ENCODE measurements at regions not wholly inside any gene's neighbourhood (a gene's known extent, or its start where the extent isn't known, plus 50 kb on each side); places are given as distances from the start of the nearest gene placed in this dataset.

- Histone ChIP-seq H3K27me3 (ENCODE audit: insufficient read depth, low read length) (no peaks in the 10 kb centered on the region), H3K9me2 (ENCODE audit: low read depth, low read length) (no peaks in the 10 kb centered on the region), H3K4me3 (ENCODE audit: low read depth, low read length, poor library complexity, severe bottlenecking) (no peak overlapping the region), H3K4me1 (ENCODE audit: insufficient read depth, low read length, severe bottlenecking) (no peaks in the 10 kb centered on the region), H3K79me2 (ENCODE audit: insufficient read depth, low read length) (no peaks in the 10 kb centered on the region), H2AFZ (ENCODE audit: low read length) (no peak overlapping the region), H3K9me3 (ENCODE audit: low read length) (no peaks in the 10 kb centered on the region), H3F3A (ENCODE audit: insufficient read depth, low read length) (no peaks in the 10 kb centered on the region), H3K27ac (ENCODE audit: low read depth, low read length, poor library complexity, severe bottlenecking) (no peak overlapping the region), H3K36me3 (ENCODE audit: insufficient read depth, low read length) (no peaks in the 10 kb centered on the region), H3K9ac (ENCODE audit: low read length) (no peak overlapping the region), H4K20me1 (ENCODE audit: insufficient read depth, low read length) (no peaks in the 10 kb centered on the region), H3K4me2 (ENCODE audit: low read length) (no peak overlapping the region)
- TF ChIP-seq, protein P1, sequence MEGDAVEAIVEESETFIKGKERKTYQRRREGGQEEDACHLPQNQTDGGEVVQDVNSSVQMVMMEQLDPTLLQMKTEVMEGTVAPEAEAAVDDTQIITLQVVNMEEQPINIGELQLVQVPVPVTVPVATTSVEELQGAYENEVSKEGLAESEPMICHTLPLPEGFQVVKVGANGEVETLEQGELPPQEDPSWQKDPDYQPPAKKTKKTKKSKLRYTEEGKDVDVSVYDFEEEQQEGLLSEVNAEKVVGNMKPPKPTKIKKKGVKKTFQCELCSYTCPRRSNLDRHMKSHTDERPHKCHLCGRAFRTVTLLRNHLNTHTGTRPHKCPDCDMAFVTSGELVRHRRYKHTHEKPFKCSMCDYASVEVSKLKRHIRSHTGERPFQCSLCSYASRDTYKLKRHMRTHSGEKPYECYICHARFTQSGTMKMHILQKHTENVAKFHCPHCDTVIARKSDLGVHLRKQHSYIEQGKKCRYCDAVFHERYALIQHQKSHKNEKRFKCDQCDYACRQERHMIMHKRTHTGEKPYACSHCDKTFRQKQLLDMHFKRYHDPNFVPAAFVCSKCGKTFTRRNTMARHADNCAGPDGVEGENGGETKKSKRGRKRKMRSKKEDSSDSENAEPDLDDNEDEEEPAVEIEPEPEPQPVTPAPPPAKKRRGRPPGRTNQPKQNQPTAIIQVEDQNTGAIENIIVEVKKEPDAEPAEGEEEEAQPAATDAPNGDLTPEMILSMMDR (IDR thresholded peaks at IDR 0.05; ENCODE audit: low read length) = no peak
- no peak for TF ChIP-seq EZH2 (IDR thresholded peaks at IDR 0.05; ENCODE audit: borderline replicate concordance, low read length)
Measured at GRCh38 chr5:115417076-115417475, 120.6 kb upstream of the CCDC112 start.

- TF ChIP-seq, protein P1 (IDR thresholded peaks at IDR 0.05; ENCODE audit: low read length) = no peak
- no peak for TF ChIP-seq EZH2 (IDR thresholded peaks at IDR 0.05; ENCODE audit: borderline replicate concordance, low read length)
- no peaks in the 10 kb centered on the region for H3F3A ChIP-seq (ENCODE audit: insufficient read depth, low read length)
- H3K27ac ChIP-seq (ENCODE audit: low read depth, low read length, poor library complexity, severe bottlenecking) = no peak overlapping the region
- no peak overlapping the region for H3K9ac ChIP-seq (ENCODE audit: low read length)
- no peak overlapping the region for H3K4me2 ChIP-seq (ENCODE audit: low read length)
- no peak overlapping the region for H3K4me3 ChIP-seq (ENCODE audit: low read depth, low read length, poor library complexity, severe bottlenecking)
- H4K20me1 ChIP-seq (ENCODE audit: insufficient read depth, low read length) = no peaks in the 10 kb centered on the region
- H3K9me3 ChIP-seq (ENCODE audit: low read length) = no peaks in the 10 kb centered on the region
- H3K36me3 ChIP-seq (ENCODE audit: insufficient read depth, low read length) = no peaks in the 10 kb centered on the region
- H3K27me3 ChIP-seq (ENCODE audit: insufficient read depth, low read length) = no peaks in the 10 kb centered on the region
- no peaks in the 10 kb centered on the region for H3K9me2 ChIP-seq (ENCODE audit: low read depth, low read length)
- no peaks in the 10 kb centered on the region for H3K79me2 ChIP-seq (ENCODE audit: insufficient read depth, low read length)
- H2AFZ ChIP-seq (ENCODE audit: low read length) = no peak overlapping the region
- no peaks in the 10 kb centered on the region for H3K4me1 ChIP-seq (ENCODE audit: insufficient read depth, low read length, severe bottlenecking)
Measured at GRCh38 chr5:115415143-115415491, 118.7 kb upstream of the CCDC112 start.

GRCh38 chr5:115414406-115415142 is 118.1 kb upstream of the CCDC112 start:
- H3K9me3 ChIP-seq (ENCODE audit: low read length) = no peaks in the 10 kb centered on the region
- H2AFZ ChIP-seq (ENCODE audit: low read length) = no peak overlapping the region
- no peaks in the 10 kb centered on the region for H3F3A ChIP-seq (ENCODE audit: insufficient read depth, low read length)
- H3K79me2 ChIP-seq (ENCODE audit: insufficient read depth, low read length) = no peaks in the 10 kb centered on the region
- no peak overlapping the region for H3K27ac ChIP-seq (ENCODE audit: low read depth, low read length, poor library complexity, severe bottlenecking)
- TF ChIP-seq, protein P1 (IDR thresholded peaks at IDR 0.05; ENCODE audit: low read length) = no peak
- H3K4me3 ChIP-seq (ENCODE audit: low read depth, low read length, poor library complexity, severe bottlenecking) = no peak overlapping the region
- no peaks in the 10 kb centered on the region for H3K36me3 ChIP-seq (ENCODE audit: insufficient read depth, low read length)
- H3K4me1 ChIP-seq (ENCODE audit: insufficient read depth, low read length, severe bottlenecking) = no peaks in the 10 kb centered on the region
- H3K27me3 ChIP-seq (ENCODE audit: insufficient read depth, low read length) = no peaks in the 10 kb centered on the region
- H4K20me1 ChIP-seq (ENCODE audit: insufficient read depth, low read length) = no peaks in the 10 kb centered on the region
- H3K4me2 ChIP-seq (ENCODE audit: low read length) = no peak overlapping the region
- H3K9me2 ChIP-seq (ENCODE audit: low read depth, low read length) = no peaks in the 10 kb centered on the region
- H3K9ac ChIP-seq (ENCODE audit: low read length) = no peak overlapping the region

Data from OCI-LY1 (cell line).